Loucy (cell line): ENCODE measurements at regions not wholly inside any gene's neighbourhood (a gene's known extent, or its start where the extent isn't known, plus 50 kb on each side); places are given as distances from the start of the nearest gene placed in this dataset.

Experiments
- H2AFZ ChIP-seq: fragments of 200-600 bp; sonication (generic); 2 replicates; pipeline ENCODE4 v1.6.0; 2016; ENCODE audit warnings: antibody characterized with exemption, mild to moderate bottlenecking, low read length, moderate library complexity
- H3F3A ChIP-seq: fragments of 200-600 bp; 2 replicates; pipeline ENCODE4 v1.6.0; 2016; ENCODE audit warnings: antibody characterized with exemption, low read depth, mild to moderate bottlenecking
- H3K27me3 ChIP-seq: fragments of 200-600 bp; sonication (generic); 2 replicates; pipeline ENCODE4 v1.6.1; 2014; ENCODE audit warnings: low read length, mild to moderate bottlenecking; ENCODE audit not compliant: insufficient read depth, poor library complexity, severe bottlenecking
- H3K36me3 ChIP-seq: fragments of 200-600 bp; sonication (generic); 2 replicates; pipeline ENCODE4 v1.6.1; 2016; ENCODE audit warnings: low read length; ENCODE audit not compliant: insufficient read depth
- H3K4me1 ChIP-seq: fragments of 200-600 bp; sonication (generic); 2 replicates; pipeline ENCODE4 v1.5.1; 2014; ENCODE audit warnings: low read length, mild to moderate bottlenecking; ENCODE audit not compliant: insufficient read depth, poor library complexity, severe bottlenecking
- H3K4me2 ChIP-seq: fragments of 200-600 bp; sonication (generic); 2 replicates; pipeline ENCODE4 v1.6.0; 2014; ENCODE audit warnings: antibody characterized with exemption, low read length, low read depth, mild to moderate bottlenecking; ENCODE audit not compliant: poor library complexity, severe bottlenecking
- H3K4me3 ChIP-seq: fragments of 200-600 bp; sonication (generic); 2 replicates; pipeline ENCODE4 v1.5.1; 2014; ENCODE audit warnings: low read length, mild to moderate bottlenecking, mixed read lengths; ENCODE audit not compliant: poor library complexity, severe bottlenecking
- H3K79me2 ChIP-seq: fragments of 200-600 bp; sonication (generic); 2 replicates; pipeline ENCODE4 v1.6.1; 2014; ENCODE audit warnings: low read length; ENCODE audit not compliant: insufficient read depth
- H3K9ac ChIP-seq: fragments of 200-600 bp; sonication (generic); 2 replicates; pipeline ENCODE4 v1.6.0; 2014; ENCODE audit warnings: mild to moderate bottlenecking, low read depth, low read length, moderate library complexity; ENCODE audit not compliant: poor library complexity, severe bottlenecking
- H3K9me2 ChIP-seq: fragments of 200-600 bp; sonication (generic); replicated peaks from 2 replicates; pipeline ENCODE4 v1.6.1; 2016; ENCODE audit warnings: low read depth, low read length, mixed read lengths
- H3K9me3 ChIP-seq: fragments of 200-600 bp; sonication (generic); 2 replicates; pipeline ENCODE4 v1.6.1; 2014; ENCODE audit warnings: mild to moderate bottlenecking, antibody characterized with exemption, low read length, low read depth; ENCODE audit not compliant: insufficient read depth
- H4K20me1 ChIP-seq: fragments of 200-600 bp; sonication (generic); 2 replicates; pipeline ENCODE4 v1.6.0; 2014; ENCODE audit warnings: antibody characterized with exemption, low read length, mild to moderate bottlenecking; ENCODE audit not compliant: insufficient read depth, poor library complexity, severe bottlenecking
- EZH2phosphoT487 ChIP-seq: fragments of 200-600 bp; IDR thresholded peaks from 2 replicates; pipeline ENCODE4 v1.6.1; 2018; ENCODE audit warnings: antibody characterized with exemption, mild to moderate bottlenecking, moderate library complexity, borderline replicate concordance
- TF ChIP-seq, protein P1 (sequence below): fragments of 200-600 bp; sonication (generic); conservative IDR thresholded peaks from 2 replicates; pipeline ENCODE4 v1.5.1; 2014; ENCODE audit warnings: mild to moderate bottlenecking, antibody characterized with exemption, low read length

DNA sequence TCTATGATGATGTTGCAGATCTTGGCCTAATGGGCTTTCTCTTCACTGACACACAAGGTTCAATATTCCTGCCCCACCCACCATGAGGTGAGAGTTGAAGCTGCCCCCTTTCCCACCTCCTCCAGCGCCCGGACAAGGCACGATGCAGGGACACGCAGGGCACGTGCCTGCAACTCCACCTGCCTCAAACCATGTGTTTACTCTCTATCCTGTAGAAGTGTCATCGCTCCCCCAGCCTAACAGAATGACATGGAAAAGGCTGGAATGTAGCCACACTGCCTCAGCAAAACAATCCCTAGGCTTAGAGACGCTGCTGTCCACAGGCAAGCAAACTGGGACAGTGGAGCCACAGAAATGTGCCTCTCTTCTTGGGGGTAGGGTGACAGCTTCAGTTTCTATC, 92.9 kb upstream of the SOD1 start:
- no peak for TF ChIP-seq EZH2phosphoT487
- TF ChIP-seq, protein P1, sequence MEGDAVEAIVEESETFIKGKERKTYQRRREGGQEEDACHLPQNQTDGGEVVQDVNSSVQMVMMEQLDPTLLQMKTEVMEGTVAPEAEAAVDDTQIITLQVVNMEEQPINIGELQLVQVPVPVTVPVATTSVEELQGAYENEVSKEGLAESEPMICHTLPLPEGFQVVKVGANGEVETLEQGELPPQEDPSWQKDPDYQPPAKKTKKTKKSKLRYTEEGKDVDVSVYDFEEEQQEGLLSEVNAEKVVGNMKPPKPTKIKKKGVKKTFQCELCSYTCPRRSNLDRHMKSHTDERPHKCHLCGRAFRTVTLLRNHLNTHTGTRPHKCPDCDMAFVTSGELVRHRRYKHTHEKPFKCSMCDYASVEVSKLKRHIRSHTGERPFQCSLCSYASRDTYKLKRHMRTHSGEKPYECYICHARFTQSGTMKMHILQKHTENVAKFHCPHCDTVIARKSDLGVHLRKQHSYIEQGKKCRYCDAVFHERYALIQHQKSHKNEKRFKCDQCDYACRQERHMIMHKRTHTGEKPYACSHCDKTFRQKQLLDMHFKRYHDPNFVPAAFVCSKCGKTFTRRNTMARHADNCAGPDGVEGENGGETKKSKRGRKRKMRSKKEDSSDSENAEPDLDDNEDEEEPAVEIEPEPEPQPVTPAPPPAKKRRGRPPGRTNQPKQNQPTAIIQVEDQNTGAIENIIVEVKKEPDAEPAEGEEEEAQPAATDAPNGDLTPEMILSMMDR, result no peak
- Histone ChIP-seq H3K4me2 (no peak overlapping the region), H3K9ac (no peak overlapping the region), H3K9me2 (no peaks in the 10 kb centered on the region), H3F3A (no peaks in the 10 kb centered on the region), H3K27me3 (no peaks in the 10 kb centered on the region), H2AFZ (no peak overlapping the region), H3K9me3 (no peaks in the 10 kb centered on the region), H3K36me3 (no peaks in the 10 kb centered on the region), H4K20me1 (no peaks in the 10 kb centered on the region), H3K79me2 (no peaks in the 10 kb centered on the region), H3K4me3 (no peak overlapping the region), H3K4me1 (no peaks in the 10 kb centered on the region)

- TF ChIP-seq, protein P1, result peak; percentile 58
- no peak for TF ChIP-seq EZH2phosphoT487
- Histone ChIP-seq H3K9me3 (no peaks in the 10 kb centered on the region), H3F3A (no peaks in the 10 kb centered on the region), H3K79me2 (peaks cover 2% of the 10 kb centered on the region), H3K4me2 (no peak overlapping the region), H3K9me2 (no peaks in the 10 kb centered on the region), H3K4me3 (no peak overlapping the region), H3K36me3 (no peaks in the 10 kb centered on the region), H3K9ac (no peak overlapping the region), H3K27me3 (no peaks in the 10 kb centered on the region), H3K4me1 (peaks cover 1% of the 10 kb centered on the region), H4K20me1 (no peaks in the 10 kb centered on the region), H2AFZ (no peak overlapping the region)
These were observed 93.4 kb upstream of the SOD1 start for GRCh38 chr21:31566064-31566463.

DNA sequence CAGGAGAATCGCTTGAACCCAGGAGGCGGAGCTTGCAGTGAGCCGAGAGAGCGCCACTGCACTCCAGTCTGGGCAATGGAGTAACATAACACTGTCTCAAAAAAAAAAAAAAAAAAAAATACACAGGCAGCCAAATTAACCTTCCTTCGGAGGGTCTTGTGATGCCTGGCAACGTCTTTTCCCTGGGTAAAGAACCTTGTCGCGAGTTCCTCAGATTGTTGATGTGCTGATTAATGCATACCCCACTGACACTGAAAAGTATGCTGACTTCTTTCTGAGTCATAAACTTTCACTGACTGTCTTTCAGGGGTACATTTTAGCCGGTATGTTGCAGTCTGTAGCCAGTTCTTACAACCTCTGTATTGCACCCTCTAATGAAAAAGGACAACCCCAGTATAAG, 95.1 kb upstream of the SOD1 start:
- no peak overlapping the region for H3K9ac ChIP-seq
- no peak overlapping the region for H2AFZ ChIP-seq
- no peaks in the 10 kb centered on the region for H4K20me1 ChIP-seq
- H3K4me1 ChIP-seq, result peaks cover 13% of the 10 kb centered on the region
- TF ChIP-seq EZH2phosphoT487, result no peak
- TF ChIP-seq, protein P1, result no peak
- H3K4me2 ChIP-seq, result no peak overlapping the region
- H3F3A ChIP-seq, result no peaks in the 10 kb centered on the region
- peaks cover 18% of the 10 kb centered on the region for H3K79me2 ChIP-seq
- H3K36me3 ChIP-seq, result no peaks in the 10 kb centered on the region
- no peak overlapping the region for H3K4me3 ChIP-seq
- H3K9me3 ChIP-seq, result no peaks in the 10 kb centered on the region
- peaks cover 3% of the 10 kb centered on the region for H3K27me3 ChIP-seq
- H3K9me2 ChIP-seq, result no peaks in the 10 kb centered on the region
